NCI-H345 (cell line): ENCODE measurements at regions not wholly inside any gene's neighbourhood (a gene's known extent, or its start where the extent isn't known, plus 50 kb on each side); places are given as distances from the start of the nearest gene placed in this dataset.

Experiments used
- DNase-seq: peaks from one replicate; lab custom pipeline; 2025; lab: John Stamatoyannopoulos, UW

DNA sequence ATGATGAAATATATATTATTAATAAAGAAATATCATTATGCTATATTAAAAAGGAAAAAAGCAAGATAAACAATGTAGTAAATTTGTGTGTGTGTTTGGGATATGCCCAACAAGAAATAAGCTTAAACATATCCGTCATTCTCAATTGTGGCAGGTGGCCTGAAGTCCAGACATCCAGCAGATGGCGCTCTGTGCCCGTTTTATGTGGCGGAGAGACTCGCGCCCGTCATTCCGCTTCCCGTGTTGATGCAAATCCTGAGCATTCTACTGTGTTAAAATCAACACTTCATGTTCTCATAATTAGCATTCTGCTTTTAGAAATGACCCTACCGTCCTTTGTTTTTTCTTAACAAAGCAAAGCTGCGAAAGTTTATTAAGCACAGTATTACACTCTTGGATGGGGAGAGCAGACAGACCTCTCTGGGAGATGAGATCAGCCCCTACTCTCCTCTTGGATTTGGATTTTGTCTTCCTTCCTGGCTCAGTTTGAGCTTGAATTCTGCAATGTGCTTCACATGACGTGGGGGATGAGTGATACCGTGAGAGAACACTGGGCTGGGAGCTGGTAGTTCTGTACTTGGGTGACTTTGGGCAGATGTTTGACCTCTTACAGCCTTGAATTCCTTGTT, 125.8 kb downstream of the MCHR2 start:
- peak; percentile 83 for DNase-seq
